HepG2 (cell line): ENCODE measurements at regions not wholly inside any gene's neighbourhood (a gene's known extent, or its start where the extent isn't known, plus 50 kb on each side); places are given as distances from the start of the nearest gene placed in this dataset.
"Not testable (repeated sequence)": the region's sequence is repeated elsewhere in the genome, so short reads cannot be mapped to it uniquely, and the experiment has no call there.

Experiments
- ATAC-seq: fragments of 200-7000 bp; cut with Tn5 transposase; 3 replicates; pipeline ENCODE4 v1.9.1; 2020; ENCODE audit warnings: mild to moderate bottlenecking, moderate library complexity
- BruUV-seq: library from RNA; stranded (reverse); fragments of 400-500 nt; replicated peaks from 2 replicates; lab custom pipeline; 2021; lab: Mats Ljungman, UMichigan
- CTCF ChIA-PET: fragments of 300-600 bp; formaldehyde crosslinking; extraction: SDS; loops from one replicate; lab custom pipeline; 2021; ENCODE audit warnings: low total read pairs, inconsistent platforms, low intra/inter-chr PET ratio; lab: Yijun Ruan, JAX
- POLR2A ChIA-PET: fragments of 350-600 bp; sonication (Branson Sonifier 250); formaldehyde crosslinking; loops from one replicate; lab custom pipeline; 2020; ENCODE audit warnings: antibody characterized with exemption, inconsistent platforms; lab: Yijun Ruan, JAX
- DNase-seq: peaks from one replicate; pipeline ENCODE4 v3.0.0-alpha.2; 2015; ENCODE audit warnings: low spot score
- FAIRE-seq: peaks from 3 replicates; lab custom pipeline; 2011; peaks lifted over from hg19 to GRCh38; lab: Jason Lieb, UNC
- H2AFZ ChIP-seq: one replicate; pipeline ENCODE4 v1.6.1; 2011; ENCODE audit warnings: low read length, inconsistent platforms
- H3K27ac ChIP-seq: fragments of 300-600 bp; 3 replicates; pipeline ENCODE4 v1.8.0; 2011; ENCODE audit warnings: mixed run types, mild to moderate bottlenecking, mixed read lengths, low read length, inconsistent platforms; ENCODE audit not compliant: insufficient read depth; ENCODE audit errors: extremely low read length
- H3K27me3 ChIP-seq, 2 experiments: fragments of 200-600 bp in 1 of 2; 2 replicates in 1 of 2; 3 replicates in 1 of 2; pipeline versions ENCODE4 v1.6.0 to v1.8.0; 2011; ENCODE audit warnings: low read length in 2 of 2, mild to moderate bottlenecking in 2 of 2, moderate library complexity in 2 of 2, inconsistent platforms in 1 of 2; ENCODE audit not compliant: insufficient read depth in 2 of 2, control insufficient read depth in 1 of 2
- H3K36me3 ChIP-seq, 2 experiments: fragments of 200-600 bp in 1 of 2; replicated peaks in 1 of 2; 2 replicates in 1 of 2; 3 replicates in 1 of 2; pipeline versions ENCODE4 v1.5.1 to v1.8.0; 2011; ENCODE audit warnings: low read length in 2 of 2, inconsistent platforms in 1 of 2; ENCODE audit not compliant: insufficient read depth in 2 of 2, control insufficient read depth in 1 of 2
- H3K4me1 ChIP-seq: 2 replicates; pipeline ENCODE4 v1.5.1; 2012; ENCODE audit warnings: low read length, inconsistent platforms; ENCODE audit not compliant: insufficient read depth
- H3K4me2 ChIP-seq: 2 replicates; pipeline ENCODE4 v1.6.0; 2011; ENCODE audit warnings: low read depth, low read length, inconsistent platforms
- H3K4me3 ChIP-seq, 3 experiments: fragments of 200-600 bp in 1 of 3; sonication (generic), shearing (Covaris generic) in 1 of 3; replicated peaks in 1 of 3; 2 replicates each; pipeline ENCODE4 v1.5.1; 2011 to 2016; ENCODE audit warnings: low read length in 3 of 3, inconsistent platforms in 2 of 3, low read depth in 2 of 3, mild to moderate bottlenecking in 2 of 3, control low read depth in 1 of 3, mixed read lengths in 1 of 3; ENCODE audit not compliant: insufficient read depth in 1 of 3
- H3K79me2 ChIP-seq: one replicate; pipeline ENCODE4 v1.6.1; 2011; ENCODE audit warnings: low read length, inconsistent platforms; ENCODE audit not compliant: insufficient read depth
- H3K9ac ChIP-seq: 2 replicates; pipeline ENCODE4 v1.6.0; 2011; ENCODE audit warnings: mild to moderate bottlenecking, low read depth, low read length, inconsistent platforms; ENCODE audit not compliant: insufficient read depth
- H3K9me3 ChIP-seq: 2 replicates; pipeline ENCODE4 v1.5.1; 2012; ENCODE audit warnings: mild to moderate bottlenecking, low read length
- H4K20me1 ChIP-seq: 2 replicates; pipeline ENCODE4 v1.6.0; 2011; ENCODE audit warnings: inconsistent platforms, mild to moderate bottlenecking, low read length, moderate library complexity; ENCODE audit not compliant: insufficient read depth
- GATAD1 ChIP-seq: IDR thresholded peaks from 2 replicates; pipeline ENCODE4 v1.6.1; 2016; ENCODE audit warnings: missing genetic modification reagents, missing compliant biosample characterization
- HNRNPK ChIP-seq: fragments of 200-400 bp; formaldehyde crosslinking; IDR thresholded peaks from 2 replicates; pipeline ENCODE4 v1.6.1; 2018; ENCODE audit warnings: low read length, low read depth, moderate library complexity, mild to moderate bottlenecking; ENCODE audit not compliant: poor library complexity, severe bottlenecking
- JDP2 ChIP-seq: sonication (generic); formaldehyde crosslinking; IDR thresholded peaks from 2 replicates; pipeline ENCODE4 v1.8.1; 2022; ENCODE audit warnings: missing genetic modification reagents, borderline replicate concordance
- KDM1A ChIP-seq: IDR thresholded peaks from 2 replicates; pipeline ENCODE4 v1.6.1; 2016; ENCODE audit warnings: missing compliant biosample characterization
- NFE2L1 ChIP-seq: sonication (generic); formaldehyde crosslinking; IDR thresholded peaks from 2 replicates; pipeline ENCODE4 v1.4.0; 2020; ENCODE audit warnings: missing genetic modification reagents, mild to moderate bottlenecking, borderline replicate concordance
- RARG ChIP-seq: sonication (generic); formaldehyde crosslinking; IDR thresholded peaks from 2 replicates; pipeline ENCODE4 v1.4.0; 2020; ENCODE audit warnings: low read depth, mild to moderate bottlenecking, missing genetic modification reagents
- YY1 ChIP-seq: IDR thresholded peaks from 2 replicates; pipeline ENCODE4 v1.6.1; 2011; ENCODE audit warnings: low read length, low read depth, moderate library complexity, mild to moderate bottlenecking; ENCODE audit not compliant: insufficient read depth, insufficient replicate concordance
- ZNF333 ChIP-seq: sonication (generic); formaldehyde crosslinking; IDR thresholded peaks from 2 replicates; pipeline ENCODE4 v1.4.0; 2020; ENCODE audit warnings: mild to moderate bottlenecking, missing genetic modification reagents, borderline replicate concordance
- ZNF432 ChIP-seq: sonication (generic); formaldehyde crosslinking; IDR thresholded peaks from 2 replicates; pipeline ENCODE4 v1.5.0; 2020; ENCODE audit warnings: missing genetic modification reagents, mild to moderate bottlenecking, borderline replicate concordance
- ZNF766 ChIP-seq: sonication (generic); formaldehyde crosslinking; IDR thresholded peaks from 2 replicates; pipeline ENCODE4 v1.5.0; 2020; ENCODE audit warnings: missing genetic modification reagents, borderline replicate concordance
- ZNF850 ChIP-seq: sonication (generic); formaldehyde crosslinking; conservative IDR thresholded peaks from 2 replicates; pipeline ENCODE4 v1.9.0; 2021; ENCODE audit warnings: mild to moderate bottlenecking, missing genetic modification reagents
- ZNF879 ChIP-seq: sonication (generic); formaldehyde crosslinking; IDR thresholded peaks from 2 replicates; pipeline ENCODE4 v1.8.1; 2023; ENCODE audit warnings: missing genetic modification reagents
- WGBS: methylation state at CpG from one replicate; pipeline ENCODE4 v1.1.6; 2017; ENCODE audit warnings: low lambda C conversion rate; 5-methylcytosine and 5-hydroxymethylcytosine counted together
- in situ Hi-C: cut with HindIII; loops from 2 replicates; pipeline ENCODE4 v1.10.0; 2017; ENCODE audit warnings: low pct_unique_long_range_greater_than_20kb; ENCODE audit not compliant: extremely low pct_ligation_motif_present
- intact Hi-C: fragments of 100-400 bp; cut with micrococcal nuclease; formaldehyde crosslinking; loops from one replicate; pipeline ENCODE4 v1.10.0; 2022; ENCODE audit not compliant: unreplicated experiment

DNA sequence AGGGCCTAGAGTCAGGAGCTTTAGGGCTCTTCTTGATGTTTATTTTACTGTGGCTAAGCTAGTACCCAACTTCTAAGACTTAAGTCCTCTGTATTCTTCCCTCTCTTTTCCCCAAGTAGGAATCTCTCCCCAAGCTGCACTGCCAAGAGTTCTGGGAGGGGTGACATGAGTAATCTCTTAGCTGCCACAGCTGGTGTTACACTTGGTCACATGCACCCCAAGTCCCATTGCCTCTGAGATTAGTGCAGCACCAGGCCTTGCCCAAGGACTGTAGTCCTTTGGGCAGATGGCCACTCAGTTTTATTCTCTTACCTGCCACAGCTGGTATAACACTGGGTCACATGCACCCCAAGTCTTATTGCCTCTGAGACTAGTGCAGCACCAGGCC lies 114.7 kb upstream of the RIOK2 start:
- POLR2A ChIA-PET: no interaction called here
- no peaks in the 10 kb centered on the region for H3K79me2 ChIP-seq
- TF ChIP-seq NFE2L1 (no peak), ZNF879 (CRISPR knock-in tag) (no peak), JDP2 (CRISPR knock-in tag) (no peak), ZNF766 (CRISPR knock-in tag) (no peak), YY1 (no peak), ZNF432 (CRISPR knock-in tag) (no peak), GATAD1 (no peak), HNRNPK (no peak), ZNF333 (no peak), RARG (no peak), KDM1A (CRISPR knock-in tag) (no peak), ZNF850 (CRISPR knock-in tag) (no peak)
- no peak overlapping the region for H3K27ac ChIP-seq
- no peak overlapping the region for H3K9ac ChIP-seq
- H3K4me1 ChIP-seq: no peaks in the 10 kb centered on the region
- DNase-seq (no peak), FAIRE-seq (no peak), ATAC-seq (no peak)
- no peak overlapping the region for H3K4me2 ChIP-seq
- H2AFZ ChIP-seq: no peak overlapping the region
- in situ Hi-C loops: loop anchor here (25.0 kb wide), 1 partner anchor 240 kb away; no protein-coding TSS in a partner anchor
- CTCF ChIA-PET: interaction anchor here (2.0 kb wide), 1 partner anchor 236 kb away, joined by 11 read pairs; no protein-coding TSS in a partner anchor
- intact Hi-C loops: loop anchor here (1.0 to 10.0 kb wide), 3 partner anchors 237 to 1530 kb away; partner anchors contain the start of gene RGMB
- H3K36me3 ChIP-seq: no peaks in the 10 kb centered on the region
- H4K20me1 ChIP-seq: no peaks in the 10 kb centered on the region
- H3K4me3 ChIP-seq: no peak overlapping the region
- no peaks in the 10 kb centered on the region for H3K9me3 ChIP-seq
- H3K27me3 ChIP-seq: no peaks in the 10 kb centered on the region
- no TSS peak for BruUV-seq

DNA sequence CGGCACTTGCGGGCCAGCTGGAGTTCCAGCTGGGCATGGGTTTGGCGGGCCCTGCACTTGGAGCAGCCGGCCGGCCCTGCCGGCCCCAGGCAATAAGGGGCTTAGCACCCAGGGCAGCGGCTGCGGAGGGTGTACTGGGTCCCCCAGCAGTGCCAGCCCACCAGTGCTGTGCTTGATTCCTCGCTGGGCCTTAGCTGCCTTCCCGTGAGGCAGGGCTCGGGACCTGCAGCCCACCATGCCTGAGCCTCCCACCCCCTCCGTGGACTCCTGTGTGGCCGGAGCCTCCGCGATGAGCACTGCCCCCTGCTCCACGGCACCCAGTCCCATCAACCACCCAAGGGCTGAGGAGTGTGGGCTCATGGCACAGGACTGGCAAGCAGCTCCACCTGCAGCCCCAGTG lies 118.1 kb upstream of the RIOK2 start:
- CTCF ChIA-PET, DNase-seq, H4K20me1 ChIP-seq, FAIRE-seq, H3K4me1 ChIP-seq, H3K27me3 ChIP-seq, H3K4me3 ChIP-seq, H2AFZ ChIP-seq, POLR2A ChIA-PET, H3K9me3 ChIP-seq, intact Hi-C loops, BruUV-seq, ATAC-seq, H3K79me2 ChIP-seq, H3K9ac ChIP-seq, H3K27ac ChIP-seq, H3K36me3 ChIP-seq, H3K4me2 ChIP-seq, in situ Hi-C loops: not testable (repeated sequence)
- 0% methylated on average over 1 of the region's 16 CpGs for WGBS
